HepG2 (cell line): ENCODE measurements at regions not wholly inside any gene's neighbourhood (a gene's known extent, or its start where the extent isn't known, plus 50 kb on each side); places are given as distances from the start of the nearest gene placed in this dataset.

Source experiments
- AGO1 ChIP-seq: fragments of 200-400 bp; formaldehyde crosslinking; IDR thresholded peaks from 2 replicates; pipeline ENCODE4 v1.6.1; 2017; ENCODE audit warnings: mild to moderate bottlenecking, low read depth, low read length, moderate library complexity; ENCODE audit not compliant: poor library complexity, severe bottlenecking
- ARHGAP35 ChIP-seq: sonication (generic); formaldehyde crosslinking; IDR thresholded peaks from 2 replicates; pipeline ENCODE4 v1.9.0; 2022; ENCODE audit warnings: mild to moderate bottlenecking, inconsistent platforms, moderate library complexity, missing genetic modification reagents, borderline replicate concordance
- CBX1 ChIP-seq: IDR thresholded peaks from one replicate; pipeline ENCODE4 v1.6.1; 2016; ENCODE audit warnings: antibody characterized with exemption, low read depth
- CREB3 ChIP-seq: sonication (generic); formaldehyde crosslinking; IDR thresholded peaks from 2 replicates; pipeline ENCODE4 v1.5.0; 2020; ENCODE audit warnings: missing genetic modification reagents
- E2F1 ChIP-seq: sonication (generic); formaldehyde crosslinking; IDR thresholded peaks from 2 replicates; pipeline ENCODE4 v1.5.0; 2020; ENCODE audit warnings: missing genetic modification reagents
- ELF1 ChIP-seq: sonication (generic); formaldehyde crosslinking; IDR thresholded peaks from 2 replicates; pipeline ENCODE4 v1.4.0; 2020; ENCODE audit warnings: missing genetic modification reagents
- ETS1 ChIP-seq: sonication (generic); formaldehyde crosslinking; IDR thresholded peaks from 2 replicates; pipeline ENCODE4 v1.4.0; 2020; ENCODE audit warnings: missing genetic modification reagents
- ETV5 ChIP-seq: IDR thresholded peaks from 2 replicates; pipeline ENCODE4 v1.6.1; 2018; ENCODE audit warnings: missing biosample characterization, missing genetic modification reagents, inconsistent platforms, borderline replicate concordance
- FOXP4 ChIP-seq: sonication (generic); formaldehyde crosslinking; IDR thresholded peaks from 2 replicates; pipeline ENCODE4 v1.4.0; 2020; ENCODE audit warnings: missing genetic modification reagents
- HOXD1 ChIP-seq: sonication (generic); formaldehyde crosslinking; IDR thresholded peaks from 2 replicates; pipeline ENCODE4 v1.5.0; 2020; ENCODE audit warnings: missing genetic modification reagents
- MIER2 ChIP-seq: IDR thresholded peaks from 2 replicates; pipeline ENCODE4 v1.6.1; 2016; ENCODE audit warnings: missing biosample characterization, missing genetic modification reagents
- NCOA2 ChIP-seq: sonication (generic); formaldehyde crosslinking; IDR thresholded peaks from 2 replicates; pipeline ENCODE4 v1.8.0; 2022; ENCODE audit warnings: inconsistent platforms
- NCOA5 ChIP-seq: sonication (generic); formaldehyde crosslinking; IDR thresholded peaks from 2 replicates; pipeline ENCODE4 v1.4.0; 2020; ENCODE audit warnings: missing genetic modification reagents
- NKX3-1 ChIP-seq: sonication (generic); formaldehyde crosslinking; IDR thresholded peaks from 2 replicates; pipeline ENCODE4 v1.5.0; 2020; ENCODE audit warnings: missing genetic modification reagents
- RCOR2 ChIP-seq: IDR thresholded peaks from 2 replicates; pipeline ENCODE4 v1.6.1; 2016; ENCODE audit warnings: missing biosample characterization, missing genetic modification reagents
- SP140L ChIP-seq: sonication (generic); formaldehyde crosslinking; IDR thresholded peaks from 2 replicates; pipeline ENCODE4 v1.4.0; 2020; ENCODE audit warnings: missing genetic modification reagents, borderline replicate concordance
- ZBTB7B ChIP-seq: sonication (generic); formaldehyde crosslinking; IDR thresholded peaks from 2 replicates; pipeline ENCODE4 v1.4.0; 2020; ENCODE audit warnings: missing genetic modification reagents
- ZC3H13 ChIP-seq: sonication (generic); formaldehyde crosslinking; IDR thresholded peaks from 2 replicates; pipeline ENCODE4 v1.8.1; 2023; ENCODE audit warnings: mild to moderate bottlenecking, missing genetic modification reagents, moderate library complexity
- ZMYM3 ChIP-seq: sonication (generic); formaldehyde crosslinking; IDR thresholded peaks from 2 replicates; pipeline ENCODE4 v1.5.1; 2020; ENCODE audit warnings: mild to moderate bottlenecking, missing genetic modification reagents
- ZNF263 ChIP-seq: sonication (generic); formaldehyde crosslinking; IDR thresholded peaks from 2 replicates; pipeline ENCODE4 v1.4.0; 2020; ENCODE audit warnings: missing genetic modification reagents
- ZNF30 ChIP-seq: sonication (generic); formaldehyde crosslinking; IDR thresholded peaks from 2 replicates; pipeline ENCODE4 v1.5.0; 2020; ENCODE audit warnings: mild to moderate bottlenecking, missing genetic modification reagents
- ZNF614 ChIP-seq: IDR thresholded peaks from 2 replicates; pipeline ENCODE4 v1.6.1; 2018; ENCODE audit warnings: missing biosample characterization, missing genetic modification reagents, inconsistent platforms, borderline replicate concordance
- ZNF790 ChIP-seq: sonication (generic); formaldehyde crosslinking; IDR thresholded peaks from 2 replicates; pipeline ENCODE4 v1.8.0; 2022; ENCODE audit warnings: missing genetic modification reagents, mild to moderate bottlenecking, borderline replicate concordance

- TF ChIP-seq NCOA2 (CRISPR knock-in tag) (peak; percentile 72; the same call in 1 of the 2 replicates), RCOR2 (CRISPR knock-in tag) (0 out of 2 replicates have a peak, but pooled peaks have one; percentile 23), ARHGAP35 (CRISPR knock-in tag) (0 out of 2 replicates have a peak, but pooled peaks have one; percentile 82), CREB3 (CRISPR knock-in tag) (peak; percentile 90), ZC3H13 (CRISPR knock-in tag) (peak; percentile 99), SP140L (CRISPR knock-in tag) (peak; percentile 86; the same call in 1 of the 2 replicates), ZBTB7B (peak; percentile 86), MIER2 (CRISPR knock-in tag) (0 out of 2 replicates have a peak, but pooled peaks have one; percentile 64), NCOA5 (CRISPR knock-in tag) (peak; percentile 74; the same call in 1 of the 2 replicates), ZMYM3 (CRISPR knock-in tag) (no peak), CBX1 (peak; percentile 82), ZNF263 (no peak; the same call in 1 of the 2 replicates), E2F1 (peak; percentile 65), ELF1 (CRISPR knock-in tag) (peak; percentile 97), HOXD1 (CRISPR knock-in tag) (peak; percentile 70; the same call in 1 of the 2 replicates), AGO1 (peak; percentile 99), ZNF790 (CRISPR knock-in tag) (peak; percentile 87; the same call in 1 of the 2 replicates), ZNF614 (CRISPR knock-in tag) (peak; percentile 59; the same call in 1 of the 2 replicates), ZNF30 (peak; percentile 75; the same call in 1 of the 2 replicates), FOXP4 (peak; percentile 59), NKX3-1 (CRISPR knock-in tag) (peak; percentile 96), ETV5 (peak; percentile 60), ETS1 (CRISPR knock-in tag) (peak; percentile 93)
Measured at GRCh38 chr16:31713071-31713944, 160.3 kb upstream of the ZNF267 start (continued).
